ENCODE measurements at regions not wholly inside any gene's neighbourhood (a gene's known extent, or its start where the extent isn't known, plus 50 kb on each side); places are given as distances from the start of the nearest gene placed in this dataset.
"Not testable (repeated sequence)": the region's sequence is repeated elsewhere in the genome, so short reads cannot be mapped to it uniquely, and the experiment has no call there.

- no peak for DNase-seq (ENCODE audit: low spot score)
These were observed 270.0 kb downstream of the AMY1C start for GRCh38 chr1:104019675-104020049.

- no peak for DNase-seq (ENCODE audit: low spot score)
These were observed 278.8 kb downstream of the AMY1C start for GRCh38 chr1:104028416-104029035.

GRCh38 chr1:104029456-104029970 lies 279.8 kb downstream of the AMY1C start:
- no peak for DNase-seq (ENCODE audit: low spot score)

- DNase-seq (ENCODE audit: low spot score), result no peak
These were observed 307.1 kb downstream of the AMY1C start for GRCh38 chr1:104056786-104057185.

DNA sequence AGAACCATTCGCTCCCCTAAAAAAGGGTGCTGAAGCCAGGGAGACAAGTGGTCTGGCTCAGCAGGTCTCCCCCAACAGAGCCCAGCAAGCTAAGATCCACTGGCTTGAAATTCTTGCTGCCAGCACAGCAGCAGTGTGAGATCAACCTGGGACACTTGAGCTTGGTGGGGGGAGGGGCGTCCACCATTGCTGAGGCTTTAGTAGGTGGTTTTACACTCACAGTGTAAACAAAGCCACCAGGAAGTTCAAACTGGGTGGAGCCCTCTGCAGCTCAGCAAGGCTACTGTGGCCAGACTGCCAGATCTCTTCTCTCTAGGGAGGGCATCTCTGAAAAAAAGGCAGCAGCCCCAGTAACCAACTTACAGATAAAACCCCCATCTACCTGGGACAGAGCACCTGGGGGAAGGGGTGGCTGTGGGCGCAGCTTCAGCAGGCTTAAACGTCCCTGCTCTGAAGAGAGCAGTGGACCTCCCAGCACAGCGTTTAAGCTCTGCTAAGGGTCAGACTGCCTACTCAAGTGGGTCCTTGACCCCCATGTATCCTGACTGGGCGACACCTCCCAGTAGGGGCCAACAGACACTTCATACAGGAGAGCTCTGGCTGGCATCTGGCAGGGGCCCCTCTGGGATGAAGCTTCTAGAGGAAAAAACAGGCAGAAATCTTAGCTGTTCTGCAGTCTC lies 307.7 kb downstream of the AMY1C start:
- DNase-seq (ENCODE audit: low spot score), result not testable (repeated sequence)

DNA sequence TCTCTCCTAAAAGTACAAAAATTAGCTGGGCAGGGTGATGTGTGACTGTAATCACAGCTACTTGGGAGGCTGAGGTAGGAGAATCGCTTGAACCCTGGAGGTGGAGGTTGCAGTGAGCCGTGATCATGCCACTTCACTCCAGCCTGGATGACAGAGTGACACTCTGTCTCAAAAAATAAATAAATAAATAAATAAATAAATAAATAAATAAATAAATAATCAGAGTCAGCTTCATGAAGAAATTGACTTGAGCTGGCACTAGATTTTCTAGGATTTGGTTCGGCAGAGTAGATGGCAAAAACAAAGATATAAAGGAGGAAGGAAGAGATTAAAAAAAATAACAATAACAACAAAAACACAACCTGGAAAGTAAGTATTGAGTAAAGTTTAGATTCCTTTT lies 311.9 kb downstream of the AMY1C start:
- not testable (repeated sequence) for DNase-seq (ENCODE audit: low spot score)

GRCh38 chr1:104064399-104064798 lies 314.7 kb downstream of the AMY1C start:
- no peak for DNase-seq (ENCODE audit: low spot score)

- DNase-seq (ENCODE audit: low spot score), result no peak
These were observed 323.2 kb downstream of the AMY1C start for GRCh38 chr1:104072915-104073371.

DNA sequence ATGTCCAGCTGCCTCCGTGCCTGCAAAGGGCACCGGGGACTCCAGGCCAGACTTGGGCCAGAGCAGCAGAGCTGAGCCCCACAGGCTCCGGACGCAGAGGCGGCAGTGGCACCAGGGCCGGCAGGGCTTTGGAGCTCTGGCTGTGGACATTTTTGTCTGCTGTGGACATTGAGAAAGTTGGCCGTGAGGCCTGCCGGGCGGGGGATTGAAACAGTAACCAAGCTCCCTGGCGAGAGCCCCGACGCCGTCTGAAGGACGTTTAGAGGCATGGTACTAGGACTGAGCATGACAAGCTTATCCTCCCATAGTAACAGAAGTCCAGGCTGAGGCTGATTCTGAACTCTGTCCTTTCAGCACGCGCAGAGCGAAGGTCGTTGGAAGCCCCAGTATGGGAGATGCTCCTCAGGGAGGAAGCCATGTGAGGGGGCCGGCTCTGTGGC lies 323.8 kb downstream of the AMY1C start:
- no peak for DNase-seq (ENCODE audit: low spot score)

- no peak for DNase-seq (ENCODE audit: low spot score)
These were observed 332.5 kb downstream of the AMY1C start for GRCh38 chr1:104082221-104082620.

DNA sequence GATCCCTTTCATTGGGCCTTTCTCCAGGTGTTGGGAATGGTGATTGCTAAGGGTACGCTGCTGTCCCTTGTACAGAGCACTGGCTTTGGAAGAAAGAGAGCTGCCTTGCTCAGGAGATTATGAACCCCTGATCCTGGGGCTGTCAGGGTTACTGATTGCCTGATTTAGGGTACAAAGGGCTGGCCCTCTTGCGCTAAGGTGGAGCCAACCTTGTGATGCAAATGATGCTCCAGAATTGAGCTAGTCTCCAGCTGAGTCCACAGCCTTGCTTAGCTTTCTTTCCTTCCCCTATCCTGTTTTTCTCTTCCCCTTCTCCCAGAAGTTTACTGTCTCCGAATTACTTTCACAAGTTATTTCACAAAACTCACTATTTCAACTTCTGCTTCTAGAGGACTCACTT lies 334.7 kb downstream of the AMY1C start:
- DNase-seq (ENCODE audit: low spot score), result no peak

GRCh38 chr1:104092698-104093097 lies 343.0 kb downstream of the AMY1C start:
- no peak for DNase-seq (ENCODE audit: low spot score)

- DNase-seq (ENCODE audit: low spot score), result no peak
These were observed 349.1 kb downstream of the AMY1C start for GRCh38 chr1:104098837-104099236.

- no peak for DNase-seq (ENCODE audit: low spot score)
These were observed 350.4 kb downstream of the AMY1C start for GRCh38 chr1:104100115-104100514.

DNA sequence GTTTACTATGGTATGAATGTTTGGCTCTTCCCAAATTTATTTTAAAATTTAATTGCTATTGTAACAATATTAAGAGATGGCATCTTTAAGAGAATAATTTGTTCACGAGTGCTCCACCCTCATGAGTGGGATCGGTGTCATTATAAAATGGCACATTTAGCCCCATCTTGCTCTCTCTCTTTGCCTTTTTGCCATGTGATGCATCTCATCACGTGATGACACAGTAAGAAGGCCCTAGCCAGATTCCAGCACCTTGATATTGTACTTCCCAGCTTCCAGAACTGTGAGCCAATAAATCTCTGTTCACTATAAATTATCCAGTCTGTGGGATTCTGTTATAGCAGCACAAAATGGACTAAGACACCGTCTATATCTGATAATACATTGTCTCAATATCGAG lies 355.8 kb downstream of the AMY1C start:
- DNase-seq (ENCODE audit: low spot score), result no peak

- DNase-seq (ENCODE audit: low spot score), result no peak
These were observed 370.8 kb downstream of the AMY1C start for GRCh38 chr1:104120525-104120924.

DNA sequence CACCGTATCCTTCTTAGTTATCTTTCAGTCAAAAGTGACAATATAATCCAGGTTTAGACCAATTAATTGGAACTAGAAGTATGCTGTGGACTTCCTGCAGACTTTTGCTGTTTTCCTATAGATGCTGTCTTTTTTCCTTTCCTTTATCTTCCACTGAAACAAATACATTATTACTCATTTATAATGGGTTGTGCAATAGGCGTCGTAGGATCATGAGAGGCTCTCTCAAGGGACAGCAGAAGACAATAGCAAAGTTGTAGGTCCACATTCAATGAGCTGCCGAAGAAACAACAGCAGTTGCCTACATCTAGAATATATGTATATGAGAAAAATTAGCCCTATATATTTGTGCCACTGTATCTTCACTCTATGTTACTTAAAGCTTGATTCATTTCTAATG lies 371.6 kb downstream of the AMY1C start:
- DNase-seq (ENCODE audit: low spot score), result no peak

GRCh38 chr1:104125266-104125665 lies 375.6 kb downstream of the AMY1C start:
- DNase-seq (ENCODE audit: low spot score), result no peak

DNA sequence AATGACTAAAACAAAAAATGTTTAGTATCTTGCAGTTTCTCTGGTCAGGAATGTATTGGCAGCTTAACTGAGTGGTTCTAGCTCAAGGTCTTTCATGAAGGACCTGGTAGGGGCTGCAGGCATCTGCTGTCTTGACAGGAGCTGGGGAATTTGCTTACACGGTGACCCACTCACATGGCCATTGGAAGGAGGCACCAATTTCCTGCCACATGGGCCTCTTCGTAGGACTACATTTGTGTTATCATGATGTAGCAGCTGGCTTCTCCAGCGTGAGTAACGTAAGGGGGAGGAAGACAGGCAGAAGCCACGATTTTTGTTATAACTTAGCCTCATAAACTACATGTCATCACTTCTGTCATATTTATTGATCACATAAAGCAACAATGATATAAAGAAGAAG lies 376.3 kb downstream of the AMY1C start:
- no peak for DNase-seq (ENCODE audit: low spot score)

- DNase-seq (ENCODE audit: low spot score), result no peak
These were observed 382.8 kb downstream of the AMY1C start for GRCh38 chr1:104132382-104132973.

GRCh38 chr1:104135036-104135435 lies 385.3 kb downstream of the AMY1C start:
- not testable (repeated sequence) for DNase-seq (ENCODE audit: low spot score)

DNA sequence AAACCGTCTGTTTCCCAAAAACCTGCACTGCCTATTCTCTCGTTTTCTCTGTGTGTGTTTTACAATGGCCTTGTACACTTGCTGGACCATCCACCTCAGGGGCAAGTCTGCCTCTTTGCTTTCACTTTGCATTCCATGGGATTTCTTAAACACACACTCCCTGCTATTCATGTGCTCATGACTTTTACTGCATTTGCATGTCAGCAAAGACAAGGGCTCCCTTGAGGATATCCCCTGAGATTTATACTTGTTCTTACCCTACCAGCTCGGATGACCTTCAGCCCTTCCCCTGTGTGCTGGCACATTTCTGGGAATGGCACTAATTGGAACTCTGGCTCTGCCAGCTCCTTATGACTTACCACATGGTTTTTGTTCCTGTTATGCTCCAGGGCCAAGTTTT lies 386.9 kb downstream of the AMY1C start:
- no peak for DNase-seq (ENCODE audit: low spot score)

DNA sequence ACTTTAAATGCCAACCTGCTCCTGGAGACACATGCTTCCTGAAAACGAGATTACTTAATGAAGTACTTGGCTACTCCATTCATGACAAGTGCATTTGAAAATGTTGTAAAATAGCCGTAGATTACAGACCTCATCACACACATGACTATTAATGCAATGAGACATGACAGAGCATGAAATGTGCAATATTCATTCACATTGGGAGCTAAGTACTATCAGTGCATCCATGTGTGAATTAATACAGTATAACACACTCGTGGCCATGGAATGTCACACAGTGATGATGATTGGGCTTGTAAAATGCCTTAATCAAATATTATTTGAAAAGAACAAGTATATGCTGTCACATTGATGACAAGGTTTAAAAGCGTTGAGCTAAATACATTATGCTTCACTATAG lies 407.0 kb downstream of the AMY1C start:
- no peak for DNase-seq (ENCODE audit: low spot score)
